RWPE2 (cell line): ENCODE measurements at regions not wholly inside any gene's neighbourhood (a gene's known extent, or its start where the extent isn't known, plus 50 kb on each side); places are given as distances from the start of the nearest gene placed in this dataset.

Experiments used
- ATAC-seq: fragments of 200-7000 bp; cut with Tn5 transposase; 3 replicates; pipeline ENCODE4 v1.9.1; 2021; ENCODE audit warnings: low read depth
- DNase-seq: peaks from one replicate; pipeline ENCODE4 v3.0.0-alpha.2; 2020; ENCODE audit warnings: low spot score
- H3K27ac ChIP-seq: fragments of 450-650 bp; 2 replicates; pipeline ENCODE4 v1.5.1; 2017; ENCODE audit warnings: mild to moderate bottlenecking; ENCODE audit not compliant: poor library complexity, severe bottlenecking
- H3K27me3 ChIP-seq: fragments of 250-450 bp; sonication (Bioruptor Pico); 2 replicates; pipeline ENCODE4 v1.5.1; 2021; ENCODE audit warnings: mild to moderate bottlenecking, moderate library complexity; ENCODE audit not compliant: insufficient read depth, poor library complexity, severe bottlenecking
- H3K36me3 ChIP-seq: fragments of 250-450 bp; sonication (Bioruptor Pico); 2 replicates; pipeline ENCODE4 v1.5.1; 2020; ENCODE audit warnings: low read depth, mild to moderate bottlenecking, moderate library complexity
- H3K4me1 ChIP-seq: fragments of 250-450 bp; sonication (Bioruptor Pico); 2 replicates; pipeline ENCODE4 v1.5.1; 2021; ENCODE audit warnings: mild to moderate bottlenecking, moderate library complexity; ENCODE audit not compliant: insufficient read depth, poor library complexity, severe bottlenecking
- H3K4me3 ChIP-seq: fragments of 250-450 bp; sonication (Bioruptor Pico); 2 replicates; pipeline ENCODE4 v1.5.1; 2021; ENCODE audit warnings: mild to moderate bottlenecking, moderate library complexity; ENCODE audit not compliant: severe bottlenecking
- H3K9me3 ChIP-seq: fragments of 250-450 bp; sonication (Bioruptor Pico); 2 replicates; pipeline ENCODE4 v1.5.1; 2021; ENCODE audit warnings: mild to moderate bottlenecking, moderate library complexity; ENCODE audit not compliant: severe bottlenecking
- TF ChIP-seq, protein P1 (sequence below): fragments of 450-650 bp; IDR thresholded peaks from one replicate; pipeline ENCODE4 v1.5.1; 2017; ENCODE audit warnings: mild to moderate bottlenecking, moderate library complexity; ENCODE audit not compliant: poor library complexity, severe bottlenecking

DNA sequence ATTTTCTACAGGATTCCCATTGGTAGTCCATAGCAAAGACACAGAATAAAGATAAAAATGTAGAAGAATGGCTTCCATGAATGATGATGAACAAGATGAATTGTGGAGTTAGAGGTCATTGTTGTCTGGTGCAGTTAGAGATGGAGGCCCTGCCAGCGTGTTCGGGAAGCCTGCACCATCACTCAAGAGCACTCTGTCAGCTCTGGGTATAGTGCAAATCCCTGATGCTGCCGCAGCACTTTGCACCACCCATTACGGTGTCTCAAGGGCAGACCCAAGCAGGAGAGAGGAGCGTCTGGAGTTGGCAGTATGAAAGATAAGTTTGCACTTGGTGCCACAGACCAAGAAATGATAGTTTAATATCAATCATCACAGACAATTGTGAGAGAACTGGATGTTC lies 181.6 kb upstream of the CHST9 start:
- ATAC-seq: no peak
- TF ChIP-seq, protein P1, sequence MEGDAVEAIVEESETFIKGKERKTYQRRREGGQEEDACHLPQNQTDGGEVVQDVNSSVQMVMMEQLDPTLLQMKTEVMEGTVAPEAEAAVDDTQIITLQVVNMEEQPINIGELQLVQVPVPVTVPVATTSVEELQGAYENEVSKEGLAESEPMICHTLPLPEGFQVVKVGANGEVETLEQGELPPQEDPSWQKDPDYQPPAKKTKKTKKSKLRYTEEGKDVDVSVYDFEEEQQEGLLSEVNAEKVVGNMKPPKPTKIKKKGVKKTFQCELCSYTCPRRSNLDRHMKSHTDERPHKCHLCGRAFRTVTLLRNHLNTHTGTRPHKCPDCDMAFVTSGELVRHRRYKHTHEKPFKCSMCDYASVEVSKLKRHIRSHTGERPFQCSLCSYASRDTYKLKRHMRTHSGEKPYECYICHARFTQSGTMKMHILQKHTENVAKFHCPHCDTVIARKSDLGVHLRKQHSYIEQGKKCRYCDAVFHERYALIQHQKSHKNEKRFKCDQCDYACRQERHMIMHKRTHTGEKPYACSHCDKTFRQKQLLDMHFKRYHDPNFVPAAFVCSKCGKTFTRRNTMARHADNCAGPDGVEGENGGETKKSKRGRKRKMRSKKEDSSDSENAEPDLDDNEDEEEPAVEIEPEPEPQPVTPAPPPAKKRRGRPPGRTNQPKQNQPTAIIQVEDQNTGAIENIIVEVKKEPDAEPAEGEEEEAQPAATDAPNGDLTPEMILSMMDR: no peak
- DNase-seq: no peak
- Histone ChIP-seq H3K4me3 (no peak overlapping the region), H3K27me3 (no peaks in the 10 kb centered on the region), H3K27ac (no peak overlapping the region), H3K4me1 (no peaks in the 10 kb centered on the region), H3K36me3 (no peaks in the 10 kb centered on the region), H3K9me3 (peaks cover 3% of the 10 kb centered on the region)

DNA sequence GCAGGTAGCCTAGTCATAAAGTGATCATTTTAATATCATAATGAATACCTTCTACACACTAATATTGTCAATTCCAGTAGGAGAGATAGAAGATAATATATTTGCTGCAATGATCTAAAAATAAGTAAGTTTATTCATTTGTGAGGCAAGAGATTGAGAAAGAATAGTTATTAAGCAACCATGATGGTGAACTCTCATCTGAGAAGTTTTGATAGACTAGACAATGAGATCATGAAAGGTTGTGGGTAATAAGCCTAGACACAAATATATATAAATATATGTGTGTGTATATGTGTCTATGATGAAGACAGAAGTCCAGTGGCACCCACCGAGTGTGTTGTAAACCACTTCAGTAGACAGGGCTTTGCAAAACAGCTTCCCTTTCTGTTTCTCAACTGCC lies 181.0 kb upstream of the CHST9 start:
- Histone ChIP-seq H3K27ac (no peak overlapping the region), H3K27me3 (no peaks in the 10 kb centered on the region), H3K36me3 (no peaks in the 10 kb centered on the region), H3K4me1 (no peaks in the 10 kb centered on the region), H3K9me3 (peaks cover 3% of the 10 kb centered on the region), H3K4me3 (no peak overlapping the region)
- TF ChIP-seq, protein P1: no peak
- DNase-seq (no peak), ATAC-seq (no peak)

DNA sequence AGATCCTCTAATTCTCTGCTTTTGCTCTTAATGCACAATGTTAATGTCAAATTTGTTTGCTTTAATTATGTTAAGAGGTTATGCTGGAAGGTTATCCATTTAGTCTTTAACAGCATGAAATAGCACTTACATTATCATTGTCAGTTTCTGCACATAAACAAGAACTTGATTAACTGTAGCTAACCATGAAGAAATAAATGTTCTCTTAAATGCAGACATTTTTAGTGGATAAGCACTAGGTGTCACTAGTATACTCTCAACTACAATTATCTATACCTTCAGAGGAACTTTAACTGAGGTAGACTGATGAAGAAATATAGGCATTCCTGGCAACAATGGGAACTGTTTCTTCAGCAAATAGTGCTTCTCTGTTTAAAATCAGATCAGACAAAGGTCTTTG lies 178.8 kb upstream of the CHST9 start:
- Histone ChIP-seq H3K27me3 (no peaks in the 10 kb centered on the region), H3K9me3 (peaks cover 3% of the 10 kb centered on the region), H3K4me1 (no peaks in the 10 kb centered on the region), H3K27ac (no peak overlapping the region), H3K4me3 (no peak overlapping the region), H3K36me3 (no peaks in the 10 kb centered on the region)
- TF ChIP-seq, protein P1: peak; percentile 64
- peak; percentile 72 for ATAC-seq
- DNase-seq: no peak

DNA sequence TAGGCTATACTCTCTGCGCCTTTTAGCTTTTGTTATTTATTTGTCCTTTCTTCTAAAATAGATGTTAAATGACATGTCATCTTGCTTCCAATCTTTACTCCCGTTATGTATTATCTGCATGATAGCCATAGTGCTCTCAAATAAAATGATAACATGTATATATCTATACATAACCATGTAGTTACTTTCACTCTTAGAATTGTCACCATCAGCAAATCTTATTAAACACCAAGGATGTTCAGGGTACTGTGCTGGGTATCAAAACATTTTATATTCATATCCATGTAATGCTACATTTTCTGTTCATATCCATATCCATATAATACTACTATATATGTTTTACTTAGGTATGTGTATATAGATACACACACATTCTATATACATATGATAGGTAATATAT lies 176.4 kb upstream of the CHST9 start:
- ATAC-seq (no peak), DNase-seq (no peak)
- TF ChIP-seq, protein P1: no peak
- no peak overlapping the region for H3K27ac ChIP-seq
- peaks cover 11% of the 10 kb centered on the region for H3K27me3 ChIP-seq
- H3K36me3 ChIP-seq: no peaks in the 10 kb centered on the region
- H3K4me1 ChIP-seq: no peaks in the 10 kb centered on the region
- H3K4me3 ChIP-seq: no peak overlapping the region
- H3K9me3 ChIP-seq: peaks cover 3% of the 10 kb centered on the region

DNA sequence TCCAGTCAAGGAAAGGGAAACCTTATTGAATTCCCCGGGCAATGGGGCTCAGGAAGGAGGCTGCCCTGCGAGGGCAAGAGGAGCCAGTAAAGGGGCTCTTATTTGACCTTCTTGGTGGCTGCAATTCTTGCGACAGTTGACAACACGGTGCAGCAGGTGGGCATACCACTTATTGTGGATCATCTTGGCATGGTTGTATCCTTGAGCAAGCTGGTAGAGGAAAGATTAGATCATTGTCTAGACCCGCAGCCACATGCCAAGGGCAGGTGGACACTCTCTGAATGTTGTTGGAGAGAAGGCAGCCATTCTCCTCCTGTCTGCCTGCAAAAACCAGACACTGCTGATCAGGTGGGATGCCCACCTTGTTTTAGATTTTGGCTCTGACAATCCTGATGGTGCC lies 170.2 kb upstream of the CHST9 start:
- H3K27me3 ChIP-seq: peaks cover 11% of the 10 kb centered on the region
- H3K36me3 ChIP-seq: no peaks in the 10 kb centered on the region
- no peaks in the 10 kb centered on the region for H3K4me1 ChIP-seq
- H3K9me3 ChIP-seq: no peaks in the 10 kb centered on the region
- ATAC-seq (no peak), DNase-seq (no peak)
- no peak overlapping the region for H3K27ac ChIP-seq
- H3K4me3 ChIP-seq: no peak overlapping the region
- TF ChIP-seq, protein P1: no peak
